Suprapubic skin (tissue), 4 donors: ENCODE measurements at regions not wholly inside any gene's neighbourhood (a gene's known extent, or its start where the extent isn't known, plus 50 kb on each side); places are given as distances from the start of the nearest gene placed in this dataset.

Experiments
- EP300 ChIP-seq: sonication (generic); formaldehyde crosslinking; IDR thresholded peaks from one replicate; pipeline ENCODE4 v1.6.1; 2017; ENCODE audit warnings: antibody characterized with exemption
- POLR2A ChIP-seq, 2 donors: fragments of 450-650 bp; IDR thresholded peaks; one replicate each; pipeline ENCODE4 v1.6.1; 2017; ENCODE audit warnings: antibody characterized with exemption in 2 of 2, mild to moderate bottlenecking in 2 of 2, moderate library complexity in 2 of 2
- POLR2AphosphoS5 ChIP-seq, 3 donors: sonication (generic); formaldehyde crosslinking; IDR thresholded peaks; one replicate each; pipeline ENCODE4 v1.6.1; 2017; ENCODE audit warnings: antibody characterized with exemption in 3 of 3
- TF ChIP-seq, protein P1 (sequence below), 2 donors: fragments of 200-600 bp in 1 of 2; fragments of 450-650 bp in 1 of 2; sonication (generic) in 1 of 2; IDR thresholded peaks; one replicate each; pipeline ENCODE4 v1.5.1; 2016 to 2019; ENCODE audit warnings: antibody characterized with exemption in 2 of 2, mild to moderate bottlenecking in 1 of 2, moderate library complexity in 1 of 2

DNA sequence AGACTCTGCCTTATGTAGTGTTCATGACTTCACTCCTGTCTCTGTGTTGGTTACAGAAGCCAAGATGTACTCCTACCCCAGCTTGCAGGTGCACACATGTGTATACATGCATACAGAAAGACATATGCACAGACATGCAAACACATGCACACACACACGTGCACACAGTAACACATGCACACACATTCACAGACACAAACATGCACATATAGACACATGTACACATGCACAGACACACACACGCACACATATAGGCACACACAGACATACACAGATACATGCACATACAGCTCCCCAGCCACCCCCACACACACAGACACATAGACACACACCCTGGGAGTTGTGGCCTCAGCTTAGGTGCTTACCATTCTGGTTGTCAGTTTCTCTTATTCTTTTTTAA lies 362.6 kb upstream of the C1orf174 start:
- TF ChIP-seq, protein P1, sequence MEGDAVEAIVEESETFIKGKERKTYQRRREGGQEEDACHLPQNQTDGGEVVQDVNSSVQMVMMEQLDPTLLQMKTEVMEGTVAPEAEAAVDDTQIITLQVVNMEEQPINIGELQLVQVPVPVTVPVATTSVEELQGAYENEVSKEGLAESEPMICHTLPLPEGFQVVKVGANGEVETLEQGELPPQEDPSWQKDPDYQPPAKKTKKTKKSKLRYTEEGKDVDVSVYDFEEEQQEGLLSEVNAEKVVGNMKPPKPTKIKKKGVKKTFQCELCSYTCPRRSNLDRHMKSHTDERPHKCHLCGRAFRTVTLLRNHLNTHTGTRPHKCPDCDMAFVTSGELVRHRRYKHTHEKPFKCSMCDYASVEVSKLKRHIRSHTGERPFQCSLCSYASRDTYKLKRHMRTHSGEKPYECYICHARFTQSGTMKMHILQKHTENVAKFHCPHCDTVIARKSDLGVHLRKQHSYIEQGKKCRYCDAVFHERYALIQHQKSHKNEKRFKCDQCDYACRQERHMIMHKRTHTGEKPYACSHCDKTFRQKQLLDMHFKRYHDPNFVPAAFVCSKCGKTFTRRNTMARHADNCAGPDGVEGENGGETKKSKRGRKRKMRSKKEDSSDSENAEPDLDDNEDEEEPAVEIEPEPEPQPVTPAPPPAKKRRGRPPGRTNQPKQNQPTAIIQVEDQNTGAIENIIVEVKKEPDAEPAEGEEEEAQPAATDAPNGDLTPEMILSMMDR (IDR thresholded peaks at IDR 0.05) = no peak
- TF ChIP-seq POLR2AphosphoS5 (IDR thresholded peaks at IDR 0.05) (no peak), POLR2A (IDR thresholded peaks at IDR 0.05) (no peak), EP300 (no peak)
